IgD-negative memory B cell (primary cell): ENCODE measurements at regions not wholly inside any gene's neighbourhood (a gene's known extent, or its start where the extent isn't known, plus 50 kb on each side); places are given as distances from the start of the nearest gene placed in this dataset.

Source experiments
- H3K27ac Mint-ChIP-seq, 3 donors: one replicate each; pipeline ENCODE4 v1.8.0; 2020 to 2022; ENCODE audit warnings: mild to moderate bottlenecking in 3 of 3, mixed read lengths in 3 of 3, moderate library complexity in 1 of 3
- H3K27me3 Mint-ChIP-seq: one replicate; pipeline ENCODE4 v1.8.0; 2021; ENCODE audit warnings: mixed read lengths
- H3K36me3 Mint-ChIP-seq: one replicate; pipeline ENCODE4 v1.8.0; 2020; ENCODE audit warnings: mild to moderate bottlenecking, mixed read lengths
- H3K4me1 Mint-ChIP-seq, 3 donors: one replicate each; pipeline ENCODE4 v1.8.0; 2020 to 2022; ENCODE audit warnings: mixed read lengths in 3 of 3, mild to moderate bottlenecking in 1 of 3
- H3K4me3 Mint-ChIP-seq, 4 donors: one replicate each; pipeline ENCODE4 v1.8.0; 2020 to 2022; ENCODE audit warnings: mild to moderate bottlenecking in 4 of 4, mixed read lengths in 4 of 4, moderate library complexity in 3 of 4
- H3K9me3 Mint-ChIP-seq, 3 donors: one replicate each; pipeline ENCODE4 v1.8.0; 2020 to 2021; ENCODE audit warnings: mixed read lengths in 3 of 3, mild to moderate bottlenecking in 1 of 3

DNA sequence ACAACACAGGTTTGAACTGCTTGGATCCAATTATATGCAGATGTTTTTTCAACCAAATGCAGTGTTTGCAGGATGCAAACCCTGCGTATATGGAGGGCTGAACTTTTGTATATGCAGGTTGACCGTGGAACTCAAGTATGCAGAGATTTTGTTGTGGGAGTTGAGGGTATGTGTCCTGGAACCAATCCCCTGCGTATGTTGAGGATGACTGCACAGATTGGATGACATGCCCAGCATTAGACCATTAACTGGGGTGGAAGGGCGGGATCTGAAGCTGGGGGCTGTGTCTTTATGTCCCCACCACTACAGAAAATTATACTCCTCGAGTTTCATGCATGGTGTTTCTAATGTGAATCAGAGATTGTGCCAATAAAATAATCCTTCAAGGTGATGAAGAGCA is 162.2 kb upstream of the RMST start:
- H3K27me3 Mint-ChIP-seq, result peaks cover 5% of the 10 kb centered on the region
- no peak overlapping the region for H3K27ac Mint-ChIP-seq
- peaks cover under 1 to 4% (median 2%) of the 10 kb centered on the region in 3 donors for H3K4me1 Mint-ChIP-seq
- peaks cover 0 to 3% (median 2%) of the 10 kb centered on the region in 3 donors for H3K9me3 Mint-ChIP-seq
- peaks cover 2% of the 10 kb centered on the region for H3K36me3 Mint-ChIP-seq
- H3K4me3 Mint-ChIP-seq, result no peak overlapping the region

DNA sequence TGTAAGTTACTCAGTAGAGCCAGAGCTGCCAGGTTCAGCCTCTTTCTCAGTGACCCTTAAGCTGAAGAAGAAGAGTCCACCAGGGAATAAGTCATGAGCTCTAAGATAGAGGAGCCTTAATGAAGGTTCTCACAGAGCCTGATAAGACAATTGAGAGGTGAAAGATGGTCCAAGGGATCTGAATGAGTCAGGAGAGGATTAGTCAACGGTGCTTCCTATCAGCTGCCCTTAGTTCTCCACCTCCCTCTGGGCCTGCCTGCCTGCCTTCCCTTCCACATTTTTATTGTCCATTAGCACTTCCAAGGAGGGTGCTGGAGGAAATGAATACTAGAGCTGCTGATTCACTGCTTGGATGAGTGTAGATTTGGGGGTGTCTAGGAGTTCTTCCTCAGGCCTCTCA is 161.7 kb upstream of the RMST start:
- H3K9me3 Mint-ChIP-seq, result peaks cover 0 to 2% (median under 1%) of the 10 kb centered on the region in 3 donors
- H3K36me3 Mint-ChIP-seq, result peaks cover 2% of the 10 kb centered on the region
- H3K27ac Mint-ChIP-seq, result no peak overlapping the region
- no peak overlapping the region for H3K4me3 Mint-ChIP-seq
- H3K27me3 Mint-ChIP-seq, result peaks cover 5% of the 10 kb centered on the region
- peaks cover 5 to 6% (median 5%) of the 10 kb centered on the region in 3 donors for H3K4me1 Mint-ChIP-seq

DNA sequence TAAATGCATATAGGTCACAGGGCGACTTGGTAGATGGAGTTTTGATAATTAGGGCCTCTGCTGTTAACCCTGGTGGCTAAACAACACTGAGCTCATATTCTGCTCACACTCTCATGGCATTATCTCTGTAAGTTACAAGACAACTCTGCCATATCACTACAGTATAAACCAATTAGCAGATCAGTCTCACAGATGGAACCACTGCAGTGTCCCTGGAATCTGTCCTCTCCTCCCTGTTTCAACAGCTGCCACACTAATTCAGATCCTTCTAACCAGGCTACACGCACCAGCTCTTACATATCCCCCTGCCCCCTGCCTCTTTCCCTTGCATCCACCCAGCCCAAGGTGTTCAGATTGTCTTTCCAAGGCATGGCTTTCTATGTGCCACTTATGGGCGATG is 161.0 kb upstream of the RMST start:
- peaks cover 5% of the 10 kb centered on the region for H3K27me3 Mint-ChIP-seq
- H3K4me1 Mint-ChIP-seq, result peaks cover 12% of the 10 kb centered on the region in 3 donors
- peaks cover 2% of the 10 kb centered on the region for H3K36me3 Mint-ChIP-seq
- peaks cover 0 to 2% (median 0%) of the 10 kb centered on the region in 3 donors for H3K9me3 Mint-ChIP-seq
- H3K4me3 Mint-ChIP-seq, result no peak overlapping the region
- peak overlapping the region in 1 of 3 donors; percentile 35 for H3K27ac Mint-ChIP-seq

DNA sequence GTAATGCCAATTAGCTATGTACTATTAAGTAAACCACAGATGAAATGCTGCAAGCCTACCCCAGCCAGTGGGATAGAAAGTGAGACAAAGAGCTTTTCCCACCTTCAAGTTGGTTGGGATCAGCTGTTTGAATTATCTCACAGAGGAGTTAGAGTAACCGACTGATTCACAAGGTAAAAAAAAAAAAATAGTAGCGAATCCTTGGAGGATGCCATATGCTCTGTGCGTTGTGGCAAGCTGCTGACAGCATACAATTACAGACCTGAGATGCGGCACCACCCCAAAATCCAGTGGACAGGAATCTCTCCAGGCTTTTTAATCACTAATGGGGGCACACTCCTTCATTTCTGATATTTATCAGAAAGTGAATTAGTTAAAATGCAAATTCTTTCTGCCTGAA is 157.0 kb upstream of the RMST start:
- Mint-ChIP-seq H3K4me3 (no peak overlapping the region), H3K27me3 (peaks cover 5% of the 10 kb centered on the region), H3K36me3 (no peaks in the 10 kb centered on the region), H3K9me3 (no peaks in the 10 kb centered on the region), H3K4me1 (peaks cover 19 to 21% (median 19%) of the 10 kb centered on the region in 3 donors), H3K27ac (no peak overlapping the region)

DNA sequence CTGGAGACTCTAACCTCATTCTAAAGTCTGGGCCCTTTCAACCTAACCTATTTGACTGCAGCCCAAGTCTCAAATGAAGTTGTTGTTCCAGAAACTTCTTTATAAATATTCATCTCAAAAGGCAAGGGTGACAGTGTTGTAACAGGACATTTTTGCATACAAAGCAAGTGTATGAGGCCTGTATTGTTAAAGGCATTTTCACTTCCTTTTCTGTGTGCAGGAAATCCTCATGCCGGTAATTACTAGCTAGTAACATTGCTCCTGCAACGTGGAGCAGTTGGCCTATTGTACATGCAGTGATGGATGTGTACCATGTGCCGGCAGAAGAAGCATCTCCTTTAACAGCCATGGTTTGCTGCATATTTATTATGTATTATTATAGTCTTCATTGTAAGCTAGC is 156.5 kb upstream of the RMST start:
- H3K27ac Mint-ChIP-seq, result peak overlapping the region in 1 of 3 donors; percentile 20
- peaks cover 5% of the 10 kb centered on the region for H3K27me3 Mint-ChIP-seq
- H3K4me3 Mint-ChIP-seq, result peak overlapping the region in 1 of 4 donors; percentile 47
- no peaks in the 10 kb centered on the region for H3K9me3 Mint-ChIP-seq
- no peaks in the 10 kb centered on the region for H3K36me3 Mint-ChIP-seq
- peaks cover 19 to 21% (median 19%) of the 10 kb centered on the region in 3 donors for H3K4me1 Mint-ChIP-seq

DNA sequence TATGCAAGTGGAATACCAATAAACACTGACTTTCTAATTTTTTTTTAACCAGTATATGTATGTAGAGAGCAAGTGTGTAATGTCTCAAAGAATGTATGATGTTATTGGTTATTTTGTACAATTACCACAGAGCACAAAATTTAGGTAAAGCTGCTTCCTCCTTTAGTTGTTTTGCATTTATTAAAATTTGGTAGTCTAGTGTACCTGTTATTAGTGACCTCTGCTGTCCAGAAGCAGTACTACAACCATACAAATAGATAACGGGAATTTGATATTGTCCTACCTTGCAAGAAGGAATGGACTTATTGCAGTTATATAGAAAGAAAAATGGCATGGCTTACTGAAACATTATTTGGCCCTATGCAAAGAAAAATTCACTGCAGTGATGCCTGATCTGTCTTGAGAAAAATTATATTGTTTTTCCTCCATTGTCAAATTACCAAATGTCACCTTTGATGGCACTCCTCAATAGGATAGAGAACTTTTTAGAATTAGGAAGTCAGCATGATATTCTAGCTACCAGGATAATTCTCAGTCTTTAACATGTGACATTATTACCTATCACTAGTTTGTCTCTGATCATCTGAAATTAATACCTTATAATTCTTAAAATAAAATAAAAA is 153.9 kb upstream of the RMST start:
- no peak overlapping the region for H3K4me3 Mint-ChIP-seq
- H3K9me3 Mint-ChIP-seq, result no peaks in the 10 kb centered on the region
- peaks cover 2% of the 10 kb centered on the region for H3K27me3 Mint-ChIP-seq
- peak overlapping the region in 1 of 3 donors; percentile 24 for H3K27ac Mint-ChIP-seq
- H3K4me1 Mint-ChIP-seq, result peaks cover 19 to 21% (median 19%) of the 10 kb centered on the region in 3 donors
- H3K36me3 Mint-ChIP-seq, result no peaks in the 10 kb centered on the region

DNA sequence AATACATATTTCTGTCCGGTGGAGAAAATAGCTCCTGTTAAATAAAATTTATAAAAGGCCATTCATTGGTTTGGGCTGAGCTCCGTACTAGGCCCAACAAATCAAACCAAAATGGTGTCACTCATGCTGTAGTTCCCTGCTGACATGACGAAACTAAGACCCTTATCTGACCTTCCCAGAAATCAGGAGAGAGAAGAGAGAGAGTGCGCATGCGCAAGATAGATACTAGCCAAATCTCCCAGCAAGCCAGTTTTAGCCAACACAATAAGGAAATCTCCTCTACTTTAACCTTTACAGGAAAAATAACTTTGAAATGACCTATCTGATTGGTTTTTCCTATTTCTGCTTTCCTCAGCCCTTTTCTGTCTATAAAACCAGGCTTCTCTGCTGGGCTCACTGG is 152.7 kb upstream of the RMST start:
- Mint-ChIP-seq H3K36me3 (no peaks in the 10 kb centered on the region), H3K9me3 (no peaks in the 10 kb centered on the region), H3K4me3 (no peak overlapping the region), H3K27ac (no peak overlapping the region), H3K27me3 (peaks cover 2% of the 10 kb centered on the region), H3K4me1 (peaks cover 19 to 21% (median 19%) of the 10 kb centered on the region in 3 donors)

DNA sequence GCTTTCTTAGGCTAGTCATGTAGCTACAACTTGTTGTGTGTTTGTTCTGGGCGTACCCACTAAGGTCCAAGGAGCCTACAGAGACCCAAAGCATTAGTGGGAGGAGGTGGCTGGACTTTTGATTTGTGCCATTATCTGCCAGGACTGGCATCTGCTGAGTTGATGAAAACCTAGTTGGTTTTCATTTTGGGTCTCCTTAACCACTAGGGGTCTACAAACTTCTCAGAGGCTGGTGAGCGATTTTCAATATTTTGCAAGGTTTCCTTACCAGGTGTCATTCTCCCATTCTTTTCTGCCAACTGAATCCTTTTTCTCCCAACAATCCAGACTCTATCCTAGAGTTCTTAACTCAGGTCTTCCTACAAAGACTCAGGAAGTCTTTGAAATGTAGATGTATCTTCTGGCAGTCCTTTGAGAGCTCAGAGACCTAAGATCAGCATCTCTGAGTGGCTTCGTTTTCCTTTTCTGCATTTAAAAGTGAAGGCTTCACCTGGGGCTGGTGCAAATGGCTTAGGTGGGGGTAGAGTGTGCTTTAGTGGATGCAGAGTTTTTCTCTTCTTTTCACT is 150.0 kb upstream of the RMST start:
- H3K27me3 Mint-ChIP-seq, result peaks cover 2% of the 10 kb centered on the region
- H3K9me3 Mint-ChIP-seq, result no peaks in the 10 kb centered on the region
- H3K27ac Mint-ChIP-seq, result no peak overlapping the region
- peaks cover 5% of the 10 kb centered on the region in 3 donors for H3K4me1 Mint-ChIP-seq
- H3K36me3 Mint-ChIP-seq, result no peaks in the 10 kb centered on the region
- H3K4me3 Mint-ChIP-seq, result no peak overlapping the region

DNA sequence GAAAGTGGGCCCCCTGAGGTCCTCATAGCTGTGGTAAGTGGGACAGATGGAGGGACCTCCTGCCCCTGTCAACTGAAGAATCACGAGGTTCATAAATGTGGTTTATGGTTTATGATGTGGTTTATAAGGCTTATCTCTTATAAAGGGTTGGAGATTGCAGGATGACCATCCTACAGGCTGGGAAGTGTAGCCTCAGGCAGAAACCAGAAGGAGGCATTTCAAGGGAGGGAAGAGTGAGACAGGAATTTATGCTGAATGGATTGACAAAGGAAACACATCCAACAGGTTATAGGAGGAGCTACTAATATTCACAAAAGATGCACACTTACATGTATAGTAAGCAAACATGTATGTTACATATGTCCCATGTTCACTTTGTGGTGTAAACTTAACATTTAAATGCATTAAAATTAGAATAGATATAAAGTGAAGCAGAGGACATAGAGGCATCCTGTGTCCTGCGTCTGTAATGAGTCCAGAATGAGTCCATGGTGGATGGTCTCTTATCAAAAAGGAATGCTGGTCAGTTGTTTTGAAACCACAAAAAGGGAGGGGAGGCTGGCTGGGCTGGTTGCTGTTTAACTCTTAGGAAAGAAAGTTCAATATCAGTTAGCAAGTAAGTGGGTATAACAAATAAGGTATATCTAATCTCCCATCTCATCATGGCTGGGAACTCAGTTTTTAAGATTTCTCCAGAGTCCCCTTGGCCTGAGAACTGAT is 149.0 kb upstream of the RMST start:
- no peak overlapping the region for H3K27ac Mint-ChIP-seq
- peak overlapping the region in 1 of 4 donors; percentile 6 for H3K4me3 Mint-ChIP-seq
- no peaks in the 10 kb centered on the region for H3K9me3 Mint-ChIP-seq
- no peaks in the 10 kb centered on the region for H3K36me3 Mint-ChIP-seq
- peaks cover 2% of the 10 kb centered on the region for H3K27me3 Mint-ChIP-seq
- peaks cover 2% of the 10 kb centered on the region in 3 donors for H3K4me1 Mint-ChIP-seq

DNA sequence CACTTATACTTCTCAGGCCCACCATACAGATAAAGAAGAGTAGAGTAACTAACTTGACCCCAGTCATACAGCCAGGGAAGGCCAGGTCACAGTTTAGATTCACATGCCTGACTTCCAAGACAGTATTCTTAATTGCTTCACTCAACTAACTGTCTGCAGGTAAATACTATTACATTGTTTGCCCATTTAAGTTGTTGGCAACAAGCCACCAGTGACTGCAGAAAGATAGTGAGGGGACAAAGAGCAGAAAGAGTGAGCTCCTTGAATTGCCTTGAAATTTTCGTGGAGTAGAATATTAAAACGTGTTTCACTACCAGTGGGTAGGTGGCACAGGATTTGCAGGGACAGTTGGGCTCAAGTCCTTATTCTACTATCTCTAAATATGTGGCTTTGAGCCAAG is 146.3 kb upstream of the RMST start:
- H3K27ac Mint-ChIP-seq, result no peak overlapping the region

DNA sequence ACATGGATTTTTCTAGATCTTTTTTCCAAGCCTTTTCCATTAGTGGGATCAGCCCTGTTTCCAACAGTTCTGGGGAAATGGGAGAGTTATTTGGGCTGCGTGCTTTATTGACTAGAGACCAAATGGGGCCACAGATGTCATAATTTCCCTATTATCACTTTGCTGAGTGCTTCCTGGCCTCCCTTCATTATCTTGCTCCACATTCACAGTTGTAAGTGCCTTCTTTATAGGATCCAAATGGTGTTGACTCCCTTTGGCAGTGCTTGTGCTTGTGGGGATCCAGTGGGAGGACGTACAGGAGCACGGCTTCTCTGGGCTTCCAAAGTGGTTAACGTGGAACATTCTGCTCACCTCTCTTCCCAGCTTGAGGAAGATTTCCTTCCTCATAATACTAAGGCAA is 141.0 kb upstream of the RMST start:
- Mint-ChIP-seq H3K4me3 (no peak overlapping the region), H3K27me3 (peaks cover 4% of the 10 kb centered on the region), H3K27ac (no peak overlapping the region), H3K9me3 (no peaks in the 10 kb centered on the region), H3K36me3 (no peaks in the 10 kb centered on the region), H3K4me1 (no peaks in the 10 kb centered on the region)

More for the DNA sequence above, 146.3 kb upstream of the RMST start:
- peaks cover 0 to 1% (median 0%) of the 10 kb centered on the region in 3 donors for H3K4me1 Mint-ChIP-seq
- peaks cover 2% of the 10 kb centered on the region for H3K27me3 Mint-ChIP-seq
- no peak overlapping the region for H3K4me3 Mint-ChIP-seq
- H3K36me3 Mint-ChIP-seq, result no peaks in the 10 kb centered on the region
- no peaks in the 10 kb centered on the region for H3K9me3 Mint-ChIP-seq

DNA sequence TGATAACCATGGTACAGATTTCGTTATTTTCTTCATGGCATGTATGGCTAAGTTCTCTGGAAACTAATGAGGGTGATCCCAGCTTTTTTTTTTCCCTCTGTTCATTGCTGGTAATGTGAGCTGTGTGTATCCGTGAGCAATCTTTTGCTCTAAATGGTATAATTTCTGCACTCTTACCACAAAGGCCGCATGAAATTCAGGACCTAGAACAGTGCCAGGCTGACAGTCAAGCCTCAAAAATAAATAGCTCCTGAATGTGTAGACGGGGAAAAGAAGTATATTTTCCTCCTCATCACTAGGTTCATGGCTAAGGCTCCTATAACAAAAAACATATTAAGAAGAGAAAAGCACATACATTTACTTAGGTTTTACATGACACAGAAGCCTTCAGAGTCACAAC is 140.2 kb upstream of the RMST start:
- no peaks in the 10 kb centered on the region for H3K36me3 Mint-ChIP-seq

DNA sequence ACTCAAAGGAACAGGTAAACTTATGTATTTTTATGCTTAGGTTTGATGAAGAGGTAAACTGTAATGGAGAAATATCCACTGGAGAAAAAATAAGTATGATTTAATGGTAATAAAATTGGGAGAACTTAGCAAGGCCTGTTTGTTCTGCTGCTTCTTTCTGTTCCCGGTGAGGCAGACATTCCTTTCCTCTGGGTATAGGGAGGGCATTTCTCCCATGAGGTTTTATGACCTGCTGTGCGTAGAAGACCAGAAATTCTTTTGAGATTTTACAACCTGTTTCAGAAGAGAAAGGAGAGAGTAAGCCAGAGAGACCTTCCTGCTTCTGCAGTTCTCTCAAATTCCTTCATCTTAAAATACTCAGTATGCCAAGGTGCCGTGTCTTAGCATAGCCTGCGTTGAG is 139.4 kb upstream of the RMST start:
- H3K27ac Mint-ChIP-seq, result no peak overlapping the region
- no peaks in the 10 kb centered on the region for H3K36me3 Mint-ChIP-seq
- H3K27me3 Mint-ChIP-seq, result peaks cover 4% of the 10 kb centered on the region
- no peaks in the 10 kb centered on the region for H3K4me1 Mint-ChIP-seq
- peaks cover 0 to 3% (median 2%) of the 10 kb centered on the region in 3 donors for H3K9me3 Mint-ChIP-seq
- no peak overlapping the region for H3K4me3 Mint-ChIP-seq

More for the DNA sequence above, 140.2 kb upstream of the RMST start:
- H3K9me3 Mint-ChIP-seq, result peaks cover 0 to 1% (median under 1%) of the 10 kb centered on the region in 3 donors
- peaks cover 4% of the 10 kb centered on the region for H3K27me3 Mint-ChIP-seq
- H3K4me3 Mint-ChIP-seq, result no peak overlapping the region
- H3K27ac Mint-ChIP-seq, result no peak overlapping the region
- no peaks in the 10 kb centered on the region for H3K4me1 Mint-ChIP-seq

DNA sequence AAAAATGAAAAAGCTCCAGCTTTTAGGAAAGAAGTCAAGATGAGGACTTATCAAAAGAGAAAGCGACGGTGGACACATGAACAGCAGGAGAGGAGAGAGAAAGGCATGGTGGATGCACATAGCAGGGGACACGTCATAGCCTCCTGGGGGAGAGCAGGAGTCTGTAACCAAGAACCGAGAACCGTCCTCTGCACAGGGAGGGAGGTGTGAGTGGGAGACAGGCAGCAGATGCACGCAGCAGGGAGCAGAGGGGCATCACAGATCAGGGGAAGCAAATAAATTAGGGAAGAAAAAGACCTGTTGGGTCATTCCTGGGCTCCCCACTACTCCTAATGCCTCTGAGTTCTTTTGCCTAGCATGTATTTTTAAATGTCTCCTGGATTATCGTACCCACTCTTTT is 138.1 kb upstream of the RMST start:
- H3K4me1 Mint-ChIP-seq, result no peaks in the 10 kb centered on the region
- H3K4me3 Mint-ChIP-seq, result peak overlapping the region in 1 of 4 donors; percentile 12
- no peaks in the 10 kb centered on the region for H3K36me3 Mint-ChIP-seq

DNA sequence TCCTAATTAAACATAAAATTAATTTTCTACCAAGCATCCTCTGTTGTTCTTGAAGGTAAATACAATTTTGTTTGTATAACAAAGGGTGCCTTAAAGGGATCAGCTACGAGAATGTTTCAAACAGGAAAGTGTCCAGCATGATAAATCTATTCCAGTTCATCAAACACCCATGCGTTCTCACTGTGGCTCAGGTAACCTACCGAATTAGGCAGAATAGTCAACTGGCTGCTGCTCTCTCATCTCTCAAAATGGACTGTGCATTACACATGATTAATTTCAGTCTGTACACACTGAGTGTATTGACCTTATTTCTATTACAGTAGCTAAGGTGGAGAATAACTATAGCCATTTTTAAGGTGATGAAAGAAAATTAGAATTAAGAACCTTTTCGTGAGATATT is 127.5 kb upstream of the RMST start:
- Mint-ChIP-seq H3K9me3 (no peaks in the 10 kb centered on the region), H3K27ac (no peak overlapping the region), H3K4me1 (no peaks in the 10 kb centered on the region), H3K36me3 (peaks cover 1% of the 10 kb centered on the region), H3K4me3 (no peak overlapping the region), H3K27me3 (peaks cover 6% of the 10 kb centered on the region)

More for the DNA sequence above, 138.1 kb upstream of the RMST start:
- H3K27me3 Mint-ChIP-seq, result peaks cover 4% of the 10 kb centered on the region
- peaks cover 0 to 3% (median 2%) of the 10 kb centered on the region in 3 donors for H3K9me3 Mint-ChIP-seq
- H3K27ac Mint-ChIP-seq, result peak overlapping the region in 1 of 3 donors; percentile 11
